K562 (cell line): ENCODE measurements at regions not wholly inside any gene's neighbourhood (a gene's known extent, or its start where the extent isn't known, plus 50 kb on each side); places are given as distances from the start of the nearest gene placed in this dataset.
"Not testable (repeated sequence)": the region's sequence is repeated elsewhere in the genome, so short reads cannot be mapped to it uniquely, and the experiment has no call there.

Source experiments
- ATAC-seq: fragments of 200-7000 bp; cut with Tn5 transposase; 3 replicates; pipeline ENCODE4 v1.9.1; 2020; ENCODE audit warnings: moderate library complexity
- BruUV-seq: library from RNA; stranded (reverse); fragments of 400-500 nt; replicated peaks from 2 replicates; lab custom pipeline; 2021; lab: Mats Ljungman, UMichigan
- CTCF ChIA-PET: fragments of 300-600 bp; formaldehyde crosslinking; extraction: SDS; loops from one replicate; lab custom pipeline; 2021; ENCODE audit warnings: low intra/inter-chr PET ratio; lab: Yijun Ruan, JAX
- POLR2A ChIA-PET: fragments of 300-600, 350-650 bp; sonication (Branson Sonifier 250); formaldehyde crosslinking; extraction: SDS; loops from one replicate; lab custom pipeline; 2021; ENCODE audit warnings: antibody characterized with exemption, inconsistent platforms; lab: Yijun Ruan, JAX
- DNase-seq, 4 experiments: peaks; one replicate each; pipeline versions ENCODE4 v3.0.0 to v3.0.0-alpha.2; 2011 to 2018; ENCODE audit warnings: low spot score in 3 of 4, mixed read lengths in 3 of 4; ENCODE audit errors: extremely low read depth in 1 of 4
- FAIRE-seq: peaks from 2 replicates; lab custom pipeline; 2011; peaks lifted over from hg19 to GRCh38; lab: Jason Lieb, UNC
- H2AFZ ChIP-seq: 2 replicates; pipeline ENCODE4 v1.6.0; 2011; ENCODE audit warnings: low read depth, low read length, control low read depth, inconsistent platforms
- H3K27ac ChIP-seq: fragments of 200-600 bp; 3 replicates; pipeline ENCODE4 v1.8.0; 2011; ENCODE audit warnings: low read depth, mild to moderate bottlenecking, control low read depth, inconsistent platforms, low read length, moderate library complexity, mixed read lengths; ENCODE audit errors: extremely low read depth
- H3K27me3 ChIP-seq, 2 experiments: fragments of 300-600 bp in 1 of 2; 2 replicates in 1 of 2; 3 replicates in 1 of 2; pipeline versions ENCODE4 v1.6.0 to v1.8.0; 2011; ENCODE audit warnings: inconsistent platforms in 2 of 2, low read length in 2 of 2, mild to moderate bottlenecking in 1 of 2, mixed read lengths in 1 of 2, moderate library complexity in 1 of 2; ENCODE audit not compliant: control insufficient read depth in 2 of 2, insufficient read depth in 2 of 2
- H3K36me3 ChIP-seq: fragments of 300-600 bp; 3 replicates; pipeline ENCODE4 v1.8.0; 2011; ENCODE audit warnings: mild to moderate bottlenecking, low read length, inconsistent platforms; ENCODE audit not compliant: control insufficient read depth, insufficient read depth
- H3K4me1 ChIP-seq, 2 experiments: fragments of 200-600 bp in 1 of 2; replicated peaks in 1 of 2; 2 replicates in 1 of 2; 3 replicates in 1 of 2; pipeline versions ENCODE4 v1.5.1 to v1.8.0; 2011; ENCODE audit warnings: inconsistent platforms in 2 of 2, low read length in 2 of 2, mild to moderate bottlenecking in 1 of 2, mixed read lengths in 1 of 2, moderate library complexity in 1 of 2; ENCODE audit not compliant: control insufficient read depth in 2 of 2, insufficient read depth in 2 of 2
- H3K4me2 ChIP-seq: 2 replicates; pipeline ENCODE4 v1.6.1; 2011; ENCODE audit warnings: low read length, control low read depth, inconsistent platforms, mixed read lengths; ENCODE audit not compliant: insufficient read depth
- H3K4me3 ChIP-seq: fragments of 200-600 bp; sonication (generic), shearing (Covaris generic); 2 replicates; pipeline ENCODE4 v1.5.1; 2016; ENCODE audit warnings: control low read depth, inconsistent platforms
- H3K79me2 ChIP-seq: fragments of 200-600 bp; 3 replicates; pipeline ENCODE4 v1.8.0; 2011; ENCODE audit warnings: low read length, inconsistent platforms; ENCODE audit not compliant: control insufficient read depth, insufficient read depth
- H3K9ac ChIP-seq, 2 experiments: 2 replicates each; pipeline versions ENCODE4 v1.6.0 to v1.6.1; 2011; ENCODE audit warnings: low read depth in 2 of 2, low read length in 2 of 2, control low read depth in 1 of 2, inconsistent platforms in 1 of 2, mild to moderate bottlenecking in 1 of 2, mixed read lengths in 1 of 2; ENCODE audit not compliant: insufficient read depth in 1 of 2
- H3K9me1 ChIP-seq: one replicate; pipeline ENCODE4 v1.6.0; 2011; ENCODE audit warnings: inconsistent platforms, mild to moderate bottlenecking, low read length, moderate library complexity; ENCODE audit not compliant: control insufficient read depth, insufficient read depth
- H3K9me3 ChIP-seq: replicated peaks from 2 replicates; pipeline ENCODE4 v1.5.1; 2011; ENCODE audit warnings: low read depth, low read length, inconsistent platforms; ENCODE audit not compliant: control insufficient read depth, insufficient read depth
- H4K20me1 ChIP-seq: replicated peaks from 2 replicates; pipeline ENCODE4 v1.6.1; 2011; ENCODE audit warnings: low read length, inconsistent platforms, mixed read lengths; ENCODE audit not compliant: control insufficient read depth, insufficient read depth
- ARNT ChIP-seq, 2 experiments: fragments of 450-650 bp; IDR thresholded peaks; 2 replicates each; pipeline ENCODE4 v1.6.1; 2016; ENCODE audit warnings: mild to moderate bottlenecking in 1 of 2
- ELF2 ChIP-seq: fragments of 250-450 bp; sonication (Bioruptor Pico); IDR thresholded peaks from 2 replicates; pipeline ENCODE4 v1.5.0; 2021; ENCODE audit warnings: mild to moderate bottlenecking
- EP400 ChIP-seq: fragments of 450-650 bp; IDR thresholded peaks from 2 replicates; pipeline ENCODE4 v1.6.1; 2017; ENCODE audit warnings: antibody characterized with exemption, mild to moderate bottlenecking, moderate library complexity
- HEY1 ChIP-seq: fragments of 250-450 bp; sonication (Bioruptor Pico); IDR thresholded peaks from 2 replicates; pipeline ENCODE4 v1.5.0; 2020; ENCODE audit warnings: mild to moderate bottlenecking, moderate library complexity, borderline replicate concordance
- JUND ChIP-seq, 2 experiments: IDR thresholded peaks; 2 replicates in 1 of 2; 3 replicates in 1 of 2; pipeline ENCODE4 v1.6.1; 2011; ENCODE audit warnings: borderline replicate concordance in 2 of 2, low read depth in 2 of 2, low read length in 2 of 2, improper control_type of control experiment in 1 of 2, missing biosample characterization in 1 of 2, missing genetic modification characterization in 1 of 2, missing genetic modification reagents in 1 of 2
- MCM5 ChIP-seq: fragments of 450-650 bp; IDR thresholded peaks from 2 replicates; pipeline ENCODE4 v1.6.1; 2016; ENCODE audit warnings: low read depth
- TFAM ChIP-seq: fragments of 250-450 bp; sonication (Bioruptor Pico); conservative IDR thresholded peaks from 2 replicates; pipeline ENCODE4 v1.5.0; 2021; ENCODE audit warnings: mild to moderate bottlenecking, moderate library complexity
- WGBS: fragments of 100-300 bp; shearing (Covaris generic); methylation state at CpG from one replicate; pipeline ENCODE4 v1.1.6; 2016; ENCODE audit warnings: low coverage, mixed read lengths; ENCODE audit not compliant: insufficient coverage; ENCODE audit errors: missing lambda C conversion rate; 5-methylcytosine and 5-hydroxymethylcytosine counted together
- in situ Hi-C: fragments of 300-500 bp; cut with MboI; formaldehyde crosslinking; loops from 4 replicates; pipeline ENCODE4 v1.15.0; 2018; ENCODE audit warnings: inconsistent platforms, mixed read lengths
- intact Hi-C: fragments of 100-400 bp; cut with micrococcal nuclease; formaldehyde crosslinking; loops from 2 replicates; pipeline ENCODE4 v1.14.2; 2022
- TF ChIP-seq, protein P1 (sequence below): sonication (generic); IDR thresholded peaks from 2 replicates; pipeline ENCODE4 v1.6.1; 2016
- TF ChIP-seq, protein P2 (sequence below): IDR thresholded peaks from 2 replicates; pipeline ENCODE4 v1.6.1; 2011; ENCODE audit warnings: borderline replicate concordance, low read depth, mild to moderate bottlenecking, moderate library complexity, low read length; ENCODE audit not compliant: insufficient read depth, poor library complexity, severe bottlenecking

DNA sequence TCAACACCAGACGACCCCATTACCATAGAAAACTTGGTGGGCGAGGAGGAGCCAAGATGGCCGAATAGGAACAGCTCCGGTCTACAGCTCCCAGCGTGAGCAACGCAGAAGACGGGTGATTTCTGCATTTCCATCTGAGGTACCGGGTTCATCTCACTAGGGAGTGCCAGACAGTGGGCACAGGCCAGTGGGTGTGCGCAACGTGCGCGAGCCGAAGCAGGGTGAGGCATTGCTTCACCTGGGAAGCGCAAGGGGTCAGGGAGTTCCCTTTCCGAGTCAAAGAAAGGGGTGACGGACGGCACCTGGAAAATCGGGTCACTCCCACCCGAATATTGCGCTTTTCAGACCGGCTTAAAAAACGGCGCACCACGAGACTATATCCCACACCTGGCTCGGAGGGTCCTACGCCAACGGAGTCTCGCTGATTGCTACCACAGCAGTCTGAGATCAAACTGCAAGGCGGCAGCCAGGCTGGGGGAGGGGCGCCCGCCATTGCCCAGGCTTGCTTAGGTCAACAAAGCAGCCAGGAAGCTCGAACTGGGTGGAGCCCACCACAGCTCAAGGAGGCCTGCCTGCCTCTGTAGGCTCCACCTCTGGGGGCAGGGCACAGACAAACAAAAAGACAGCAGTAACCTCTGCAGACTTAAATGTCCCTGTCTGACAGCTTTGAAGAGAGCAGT, 2000.1 kb upstream of the CELF4 start:
- BruUV-seq, DNase-seq, intact Hi-C loops, H2AFZ ChIP-seq, H3K9me3 ChIP-seq, H3K79me2 ChIP-seq, H3K4me3 ChIP-seq, ATAC-seq, H3K9me1 ChIP-seq, H4K20me1 ChIP-seq, H3K36me3 ChIP-seq, H3K27ac ChIP-seq, in situ Hi-C loops, H3K27me3 ChIP-seq, H3K9ac ChIP-seq, FAIRE-seq, CTCF ChIA-PET, H3K4me2 ChIP-seq, POLR2A ChIA-PET, H3K4me1 ChIP-seq: not testable (repeated sequence)
- WGBS, result 2% methylated on average over 11 of the region's 32 CpGs

DNA sequence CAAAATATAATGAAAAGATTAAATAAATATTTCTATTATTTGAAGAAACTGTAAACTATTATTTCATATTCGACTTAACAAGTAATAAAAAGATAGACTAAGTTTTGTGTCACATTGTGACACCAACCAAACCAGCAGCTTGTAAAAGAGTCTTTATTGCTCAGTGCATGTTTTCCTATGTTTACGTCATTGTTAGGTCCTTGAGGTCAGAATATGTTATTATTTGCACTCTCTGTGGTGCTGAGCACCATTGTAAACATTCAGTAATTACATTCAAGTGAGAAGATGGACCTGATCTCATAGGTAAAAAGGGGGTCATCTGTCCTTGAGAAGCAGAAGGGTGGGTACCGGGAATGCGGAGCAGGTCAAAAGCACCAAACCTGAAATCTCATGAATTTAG, 1999.1 kb upstream of the CELF4 start:
- POLR2A ChIA-PET, result no interaction called here
- in situ Hi-C loops, result no loop called here
- 0% methylated on average over 4 of the region's 4 CpGs for WGBS

More for the DNA sequence above, 1999.1 kb upstream of the CELF4 start:
- CTCF ChIA-PET, result no interaction called here
- no peak overlapping the region for H3K27ac ChIP-seq
- BruUV-seq, result no TSS peak
- H3K79me2 ChIP-seq, result no peaks in the 10 kb centered on the region
- no peaks in the 10 kb centered on the region for H4K20me1 ChIP-seq
- H2AFZ ChIP-seq, result no peak overlapping the region
- H3K4me3 ChIP-seq, result no peak overlapping the region
- H3K27me3 ChIP-seq, result no peaks in the 10 kb centered on the region
- no peak overlapping the region for H3K9ac ChIP-seq
- H3K4me2 ChIP-seq, result no peak overlapping the region
- no peak for ATAC-seq
- H3K9me1 ChIP-seq, result no peaks in the 10 kb centered on the region
- no peak for DNase-seq
- no peaks in the 10 kb centered on the region for H3K4me1 ChIP-seq
- H3K9me3 ChIP-seq, result no peaks in the 10 kb centered on the region
- no peaks in the 10 kb centered on the region for H3K36me3 ChIP-seq
- no peak for FAIRE-seq
- TF ChIP-seq, protein P1, sequence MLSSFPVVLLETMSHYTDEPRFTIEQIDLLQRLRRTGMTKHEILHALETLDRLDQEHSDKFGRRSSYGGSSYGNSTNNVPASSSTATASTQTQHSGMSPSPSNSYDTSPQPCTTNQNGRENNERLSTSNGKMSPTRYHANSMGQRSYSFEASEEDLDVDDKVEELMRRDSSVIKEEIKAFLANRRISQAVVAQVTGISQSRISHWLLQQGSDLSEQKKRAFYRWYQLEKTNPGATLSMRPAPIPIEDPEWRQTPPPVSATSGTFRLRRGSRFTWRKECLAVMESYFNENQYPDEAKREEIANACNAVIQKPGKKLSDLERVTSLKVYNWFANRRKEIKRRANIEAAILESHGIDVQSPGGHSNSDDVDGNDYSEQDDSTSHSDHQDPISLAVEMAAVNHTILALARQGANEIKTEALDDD, result no peak
- TF ChIP-seq ARNT (IDR thresholded peaks at IDR 0.05) (no peak), JUND (IDR thresholded peaks at IDR 0.05; ENCODE audit: borderline replicate concordance, low read depth, low read length) (no peak), JUND (tag; IDR thresholded peaks at IDR 0.05; ENCODE audit: borderline replicate concordance, low read depth, low read length) (no peak), MCM5 (no peak), HEY1 (no peak), EP400 (no peak), TFAM (no peak), ELF2 (no peak)
- TF ChIP-seq, protein P2, sequence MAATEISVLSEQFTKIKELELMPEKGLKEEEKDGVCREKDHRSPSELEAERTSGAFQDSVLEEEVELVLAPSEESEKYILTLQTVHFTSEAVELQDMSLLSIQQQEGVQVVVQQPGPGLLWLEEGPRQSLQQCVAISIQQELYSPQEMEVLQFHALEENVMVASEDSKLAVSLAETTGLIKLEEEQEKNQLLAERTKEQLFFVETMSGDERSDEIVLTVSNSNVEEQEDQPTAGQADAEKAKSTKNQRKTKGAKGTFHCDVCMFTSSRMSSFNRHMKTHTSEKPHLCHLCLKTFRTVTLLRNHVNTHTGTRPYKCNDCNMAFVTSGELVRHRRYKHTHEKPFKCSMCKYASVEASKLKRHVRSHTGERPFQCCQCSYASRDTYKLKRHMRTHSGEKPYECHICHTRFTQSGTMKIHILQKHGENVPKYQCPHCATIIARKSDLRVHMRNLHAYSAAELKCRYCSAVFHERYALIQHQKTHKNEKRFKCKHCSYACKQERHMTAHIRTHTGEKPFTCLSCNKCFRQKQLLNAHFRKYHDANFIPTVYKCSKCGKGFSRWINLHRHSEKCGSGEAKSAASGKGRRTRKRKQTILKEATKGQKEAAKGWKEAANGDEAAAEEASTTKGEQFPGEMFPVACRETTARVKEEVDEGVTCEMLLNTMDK, result no peak
- intact Hi-C loops, result no loop called here
